Stimulated activated naive CD8-positive, alpha-beta T cell treated with anti-CD3 and anti-CD28 coated beads, Interleukin-15, Interleukin-2, amounts not matched to agents 100 U/mL and 50 U/mL, for 24 hours (primary cell): ENCODE measurements at regions not wholly inside any gene's neighbourhood (a gene's known extent, or its start where the extent isn't known, plus 50 kb on each side); places are given as distances from the start of the nearest gene placed in this dataset.
"Not testable (repeated sequence)": the region's sequence is repeated elsewhere in the genome, so short reads cannot be mapped to it uniquely, and the experiment has no call there.

ENCODE experiments used
- ATAC-seq: fragments of 150-1000 bp; cut with Tn5 transposase; one replicate; pipeline ENCODE4 v1.10.0; 2021
- DNase-seq: peaks from one replicate; pipeline ENCODE4 v3.0.0; 2021

GRCh38 chr14:104399432-104400155 is 180.0 kb upstream of the C14orf180 start:
- DNase-seq (no peak), ATAC-seq (no peak)

- no peak for ATAC-seq
- no peak for DNase-seq
Measured at GRCh38 chr14:104400355-104400754, 179.2 kb upstream of the C14orf180 start.

- ATAC-seq, result no peak
- DNase-seq, result no peak
Measured at GRCh38 chr14:104401785-104402184, 177.8 kb upstream of the C14orf180 start.

- DNase-seq, ATAC-seq: not testable (repeated sequence)
Measured at GRCh38 chr14:104402303-104402702, 177.3 kb upstream of the C14orf180 start.

- no peak for ATAC-seq
- DNase-seq, result no peak
Measured at GRCh38 chr14:104403421-104404220, 175.9 kb upstream of the C14orf180 start.

GRCh38 chr14:104404922-104405321 is 174.6 kb upstream of the C14orf180 start:
- no peak for DNase-seq
- ATAC-seq, result no peak

- DNase-seq (no peak), ATAC-seq (no peak)
Measured at GRCh38 chr14:104405360-104406226, 174.0 kb upstream of the C14orf180 start.

- DNase-seq, result no peak
- no peak for ATAC-seq
Measured at GRCh38 chr14:104406831-104407230, 172.7 kb upstream of the C14orf180 start.

- no peak for DNase-seq
- no peak for ATAC-seq
Measured at GRCh38 chr14:104416383-104416782, 163.2 kb upstream of the C14orf180 start.

- DNase-seq, result no peak
- no peak for ATAC-seq
Measured at GRCh38 chr14:104419865-104420505, 159.6 kb upstream of the C14orf180 start.

- not testable (repeated sequence) for DNase-seq, ATAC-seq
Measured at GRCh38 chr14:104420523-104420922, 159.0 kb upstream of the C14orf180 start.

- no peak for ATAC-seq
- no peak for DNase-seq
Measured at GRCh38 chr14:104420990-104421389, 158.6 kb upstream of the C14orf180 start.

GRCh38 chr14:104421401-104421821 is 158.2 kb upstream of the C14orf180 start:
- DNase-seq, result no peak
- no peak for ATAC-seq

- ATAC-seq (no peak), DNase-seq (no peak)
Measured at GRCh38 chr14:104421892-104422828, 157.4 kb upstream of the C14orf180 start.

- DNase-seq (no peak), ATAC-seq (no peak)
Measured at GRCh38 chr14:104422837-104423681, 156.5 kb upstream of the C14orf180 start.

- ATAC-seq (no peak), DNase-seq (no peak)
Measured at GRCh38 chr14:104423701-104424405, 155.7 kb upstream of the C14orf180 start.

- DNase-seq (no peak), ATAC-seq (no peak)
Measured at GRCh38 chr14:104424406-104425072, 155.0 kb upstream of the C14orf180 start.

- DNase-seq (no peak), ATAC-seq (no peak)
Measured at GRCh38 chr14:104425171-104425681, 154.3 kb upstream of the C14orf180 start.
